T-helper 2 cell treated with Interferon-gamma antibody and Interleukin-4, amounts not matched to agents 5 μg/mL and 100 μg/mL, for 36 hours (primary cell): ENCODE measurements at regions not wholly inside any gene's neighbourhood (a gene's known extent, or its start where the extent isn't known, plus 50 kb on each side); places are given as distances from the start of the nearest gene placed in this dataset.
"Not testable (repeated sequence)": the region's sequence is repeated elsewhere in the genome, so short reads cannot be mapped to it uniquely, and the experiment has no call there.

Source experiments
- DNase-seq: peaks from one replicate; pipeline ENCODE4 v3.0.0; 2021; ENCODE audit warnings: low spot score
- H3K27ac Mint-ChIP-seq: one replicate; pipeline ENCODE4 v1.8.0; 2021; ENCODE audit warnings: mild to moderate bottlenecking, mixed read lengths
- H3K27me3 Mint-ChIP-seq: one replicate; pipeline ENCODE4 v1.8.0; 2021; ENCODE audit warnings: low read depth, mixed read lengths
- H3K36me3 Mint-ChIP-seq: one replicate; pipeline ENCODE4 v1.8.0; 2021; ENCODE audit warnings: low read depth, mixed read lengths
- H3K4me1 Mint-ChIP-seq: one replicate; pipeline ENCODE4 v1.8.0; 2021; ENCODE audit warnings: low read depth, mixed read lengths
- H3K4me3 Mint-ChIP-seq: one replicate; pipeline ENCODE4 v1.8.0; 2022; ENCODE audit warnings: mild to moderate bottlenecking, moderate library complexity, mixed read lengths
- H3K9me3 Mint-ChIP-seq: one replicate; pipeline ENCODE4 v1.8.0; 2021; ENCODE audit warnings: mixed read lengths

DNA sequence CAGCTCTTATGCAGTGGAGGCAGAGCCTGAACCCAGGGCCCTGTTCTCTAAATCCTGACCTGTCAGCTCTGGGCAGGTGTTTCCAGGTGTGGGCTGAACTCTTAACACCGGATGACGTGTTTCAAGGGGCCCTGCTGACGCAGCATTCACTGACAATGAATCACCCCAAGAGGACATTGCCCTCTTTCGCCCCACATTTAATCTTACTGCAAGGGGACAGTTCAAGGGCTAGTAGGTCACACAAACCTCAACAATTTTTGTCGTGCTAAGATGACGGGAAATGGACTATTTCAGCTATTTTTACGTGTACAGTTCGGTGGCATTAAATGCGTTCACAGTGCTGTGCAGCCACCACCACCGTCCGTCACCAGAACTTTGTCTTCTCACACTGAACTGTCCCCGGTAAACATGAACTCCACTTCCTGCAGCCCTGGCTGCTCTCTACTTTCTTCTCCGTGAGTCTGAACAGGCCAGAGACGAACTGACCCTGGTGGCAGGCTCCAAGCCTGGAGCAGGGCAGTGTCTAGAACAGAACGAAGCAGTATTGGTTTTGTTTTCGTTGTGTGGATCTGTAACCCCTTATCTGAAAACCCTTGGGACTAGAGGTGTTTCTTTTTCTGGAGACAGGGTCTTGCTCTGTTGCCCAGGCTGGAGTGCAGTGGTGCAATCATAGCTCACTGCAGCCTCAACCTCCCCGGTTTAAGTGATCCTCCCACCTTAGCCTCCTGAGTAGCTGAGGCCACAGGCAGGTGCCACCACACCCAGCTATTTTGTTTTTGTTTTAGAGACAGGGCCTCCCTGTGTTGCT lies 88.4 kb upstream of the CIBAR2 start:
- DNase-seq = no peak
- no peaks in the 10 kb centered on the region for H3K4me1 Mint-ChIP-seq
- no peak overlapping the region for H3K27ac Mint-ChIP-seq
- no peak overlapping the region for H3K4me3 Mint-ChIP-seq
- H3K36me3 Mint-ChIP-seq = no peaks in the 10 kb centered on the region
- H3K27me3 Mint-ChIP-seq = no peaks in the 10 kb centered on the region
- H3K9me3 Mint-ChIP-seq = no peaks in the 10 kb centered on the region

GRCh38 chr16:85201574-85201973 lies 89.3 kb upstream of the CIBAR2 start:
- H3K4me1 Mint-ChIP-seq = no peaks in the 10 kb centered on the region

DNA sequence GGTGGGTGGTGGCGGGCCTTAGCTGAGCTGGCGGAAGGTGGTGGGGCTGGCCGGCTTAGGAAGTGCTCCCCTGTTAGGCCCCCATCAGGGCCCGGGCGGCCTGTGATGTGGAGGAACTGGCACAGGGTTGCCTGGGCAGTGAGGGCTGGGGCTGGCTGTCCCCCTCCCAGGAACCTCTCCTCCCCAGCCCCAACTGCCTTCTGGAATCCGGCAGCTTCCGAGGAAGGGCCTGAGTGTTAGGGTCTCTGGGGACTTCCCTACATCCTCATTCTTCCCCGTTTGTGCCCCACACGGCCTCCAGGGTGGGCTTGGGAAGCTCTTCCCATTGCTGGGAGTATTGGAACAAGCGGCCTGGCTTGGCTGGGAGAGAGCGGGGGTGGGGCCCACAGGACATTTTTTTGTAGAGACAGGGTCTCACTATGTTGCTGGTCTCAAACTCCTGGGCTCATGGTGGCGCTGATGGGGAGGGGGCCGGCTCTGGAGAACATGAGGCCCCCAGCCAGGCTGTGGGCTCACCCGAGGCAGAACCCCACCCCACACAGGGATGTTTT lies 89.9 kb upstream of the CIBAR2 start:
- Mint-ChIP-seq H3K4me3 (no peak overlapping the region), H3K27me3 (no peaks in the 10 kb centered on the region), H3K27ac (no peak overlapping the region), H3K4me1 (no peaks in the 10 kb centered on the region), H3K36me3 (no peaks in the 10 kb centered on the region), H3K9me3 (no peaks in the 10 kb centered on the region)
- DNase-seq = no peak

More at GRCh38 chr16:85201574-85201973, 89.3 kb upstream of the CIBAR2 start:
- Mint-ChIP-seq H3K36me3 (no peaks in the 10 kb centered on the region), H3K27me3 (no peaks in the 10 kb centered on the region), H3K9me3 (no peaks in the 10 kb centered on the region), H3K4me3 (no peak overlapping the region), H3K27ac (no peak overlapping the region)
- DNase-seq = no peak

- Mint-ChIP-seq H3K4me1 (no peaks in the 10 kb centered on the region), H3K36me3 (no peaks in the 10 kb centered on the region), H3K27ac (no peak overlapping the region), H3K4me3 (no peak overlapping the region), H3K9me3 (no peaks in the 10 kb centered on the region), H3K27me3 (no peaks in the 10 kb centered on the region)
- DNase-seq = no peak
Observed at GRCh38 chr16:85202631-85203461, 90.6 kb upstream of the CIBAR2 start.

DNA sequence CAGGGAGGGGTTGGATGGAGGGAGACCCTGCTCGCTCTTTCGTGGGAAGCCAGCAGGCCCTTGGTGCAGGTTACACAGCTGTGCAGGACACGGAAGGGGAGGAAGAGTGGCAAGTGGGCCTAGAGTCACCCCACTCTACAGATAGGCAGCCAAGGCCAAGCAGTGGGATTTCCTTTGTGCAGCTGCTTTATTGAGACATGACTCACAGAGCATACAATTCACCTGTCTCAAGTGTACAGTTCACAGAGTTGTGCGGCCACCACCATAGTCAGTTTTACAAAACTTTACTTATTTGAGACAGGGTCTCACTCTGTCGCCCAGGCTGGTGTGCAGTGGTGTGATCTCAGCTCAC lies 91.2 kb upstream of the CIBAR2 start:
- H3K27ac Mint-ChIP-seq = no peak overlapping the region

DNA sequence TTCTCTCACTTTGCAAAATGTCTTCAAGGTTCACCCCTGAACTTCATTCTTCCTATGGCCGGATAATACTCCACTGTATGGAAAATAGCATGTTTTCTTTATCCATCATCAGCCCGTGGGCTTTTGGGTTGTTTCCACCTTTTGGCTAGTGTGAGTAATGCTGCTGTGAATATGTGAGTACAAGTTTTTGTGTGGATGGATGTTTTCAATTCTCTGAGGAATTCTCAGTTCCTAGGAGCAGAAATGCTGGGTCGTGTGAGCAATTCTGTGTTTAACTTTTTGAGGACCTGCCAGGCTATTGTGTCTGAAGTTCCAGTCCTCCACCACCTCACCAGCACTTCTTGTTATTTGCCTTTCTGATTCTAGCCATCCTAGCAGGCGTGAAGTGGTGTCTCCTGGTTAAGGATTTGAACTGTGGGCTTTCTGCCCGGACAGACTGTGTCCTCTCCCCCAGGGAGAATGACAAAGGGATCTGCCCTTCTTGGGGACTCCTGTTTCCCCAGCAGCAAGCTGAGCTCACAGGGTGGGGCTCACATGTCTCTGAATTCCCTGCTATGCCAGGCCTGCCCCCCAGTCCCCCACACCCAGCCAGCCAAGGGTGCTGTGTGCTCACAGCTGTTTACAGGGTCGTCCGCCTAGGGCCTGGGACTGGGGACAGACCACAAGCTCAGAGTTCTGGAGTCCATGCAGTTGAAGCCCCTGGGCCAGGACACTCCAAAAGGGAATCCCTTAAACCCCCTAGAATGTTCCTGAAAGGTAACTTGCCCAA lies 92.2 kb upstream of the CIBAR2 start:
- Mint-ChIP-seq H3K27me3 (no peaks in the 10 kb centered on the region), H3K4me3 (no peak overlapping the region), H3K4me1 (no peaks in the 10 kb centered on the region), H3K27ac (no peak overlapping the region), H3K36me3 (no peaks in the 10 kb centered on the region), H3K9me3 (peaks cover 3% of the 10 kb centered on the region)
- no peak for DNase-seq

More for the DNA sequence above, 91.2 kb upstream of the CIBAR2 start:
- no peak overlapping the region for H3K4me3 Mint-ChIP-seq
- H3K9me3 Mint-ChIP-seq = no peaks in the 10 kb centered on the region
- no peak for DNase-seq
- no peaks in the 10 kb centered on the region for H3K36me3 Mint-ChIP-seq
- H3K4me1 Mint-ChIP-seq = no peaks in the 10 kb centered on the region
- no peaks in the 10 kb centered on the region for H3K27me3 Mint-ChIP-seq

DNA sequence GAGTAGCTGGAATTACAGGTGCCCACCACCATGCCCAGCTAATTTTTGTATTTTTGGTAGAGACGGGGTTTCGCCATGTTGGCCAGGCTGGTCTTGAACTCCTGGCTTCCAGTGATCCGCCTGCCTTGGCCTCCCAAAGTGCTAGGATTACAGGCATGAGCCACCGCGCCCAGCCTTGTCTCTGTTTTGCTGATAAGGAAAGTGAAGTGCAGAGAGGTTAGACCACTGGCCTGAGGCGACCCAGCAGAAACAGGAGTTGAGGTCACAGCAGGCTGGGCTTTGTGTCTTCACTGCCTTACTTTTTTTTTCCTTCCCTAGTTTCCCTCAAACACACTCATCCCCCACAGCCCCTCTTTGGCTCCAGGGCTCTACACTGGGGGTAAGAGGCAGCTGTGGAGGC lies 93.0 kb upstream of the CIBAR2 start:
- H3K9me3 Mint-ChIP-seq, H3K36me3 Mint-ChIP-seq, DNase-seq, H3K4me3 Mint-ChIP-seq, H3K27me3 Mint-ChIP-seq, H3K27ac Mint-ChIP-seq, H3K4me1 Mint-ChIP-seq: not testable (repeated sequence)

DNA sequence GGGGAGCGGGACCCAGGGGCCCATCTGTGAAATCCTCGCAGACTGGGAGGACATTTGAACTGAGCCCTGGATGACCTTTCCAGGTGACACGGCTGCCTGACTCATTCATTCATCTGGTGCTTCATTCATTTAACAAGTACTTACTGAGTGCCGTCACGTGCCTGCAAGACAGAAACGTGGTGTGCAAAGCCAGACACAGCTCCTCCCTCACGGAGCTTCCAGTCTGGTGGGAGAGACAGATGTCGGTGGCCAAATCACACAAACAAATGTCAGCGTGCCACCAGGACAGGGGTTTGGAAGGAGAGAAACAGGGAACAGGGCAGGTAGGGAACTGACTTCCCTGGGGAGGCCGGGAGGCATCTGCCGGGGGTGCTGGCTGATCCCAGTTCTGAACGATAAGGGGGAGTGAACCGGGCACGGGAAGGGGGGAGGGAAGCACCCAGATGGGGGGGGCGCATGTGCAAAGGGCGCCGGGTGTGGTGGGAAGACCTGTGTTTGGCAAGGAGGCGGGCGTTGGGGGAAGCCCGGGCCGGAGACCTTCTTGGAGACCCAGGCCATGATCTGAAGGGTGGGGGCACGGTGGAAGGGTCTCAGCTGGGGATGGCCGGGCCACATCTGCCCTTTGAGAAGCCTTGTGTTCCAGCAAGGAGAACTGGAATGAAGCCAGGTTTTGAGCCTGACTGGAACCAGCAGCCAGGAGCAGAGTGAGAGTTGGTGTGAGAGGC lies 93.6 kb upstream of the CIBAR2 start:
- Mint-ChIP-seq H3K9me3 (peaks cover 3% of the 10 kb centered on the region), H3K27me3 (no peaks in the 10 kb centered on the region), H3K27ac (no peak overlapping the region), H3K4me3 (no peak overlapping the region), H3K4me1 (no peaks in the 10 kb centered on the region), H3K36me3 (no peaks in the 10 kb centered on the region)
- no peak for DNase-seq

DNA sequence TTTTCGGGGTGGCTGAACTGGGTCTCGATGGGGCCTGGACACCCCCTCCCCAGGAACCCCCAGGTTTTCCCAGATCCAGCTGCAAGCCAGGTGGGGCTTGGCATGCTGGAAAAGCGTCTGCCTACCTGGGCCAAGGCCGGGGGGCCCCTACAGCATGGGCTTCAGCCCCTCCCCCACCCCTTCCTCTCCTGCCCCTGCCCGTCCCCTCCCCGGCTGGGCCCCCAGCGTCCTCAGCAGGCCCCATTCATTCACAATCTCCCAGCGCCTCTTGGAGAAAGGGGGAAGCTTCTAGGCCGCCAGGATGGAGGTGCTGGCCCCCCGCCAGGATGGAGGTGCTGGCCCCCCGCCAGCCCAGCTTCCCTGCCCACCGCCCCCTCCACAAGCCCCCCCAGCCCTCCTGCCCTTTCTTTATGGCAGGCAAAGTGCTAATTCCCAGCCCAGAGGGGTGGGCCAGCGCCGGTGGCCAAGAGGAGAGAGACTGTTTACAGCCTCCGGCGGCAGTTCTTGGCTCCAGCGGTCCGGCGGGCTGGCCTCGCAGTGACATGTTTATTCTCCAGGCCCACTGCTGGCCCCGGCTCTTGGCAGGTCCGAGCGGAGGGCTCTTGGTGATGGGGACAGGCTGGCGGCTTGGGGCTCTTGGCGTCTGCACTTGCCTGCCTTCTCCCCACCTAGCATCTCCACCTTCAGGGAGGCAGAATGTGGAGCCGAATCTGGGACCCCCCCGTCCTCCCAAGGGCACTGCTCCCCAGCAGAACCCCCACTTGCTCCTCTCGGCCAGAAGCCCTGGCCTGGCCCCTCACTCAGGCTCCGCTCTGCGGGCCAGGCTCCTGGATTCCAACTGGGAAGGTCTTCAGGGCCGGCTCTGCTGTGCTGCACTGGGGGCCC lies 94.4 kb upstream of the CIBAR2 start:
- Mint-ChIP-seq H3K27me3 (no peaks in the 10 kb centered on the region), H3K4me3 (no peak overlapping the region), H3K36me3 (no peaks in the 10 kb centered on the region), H3K27ac (no peak overlapping the region), H3K9me3 (peaks cover 3% of the 10 kb centered on the region), H3K4me1 (no peaks in the 10 kb centered on the region)
- no peak for DNase-seq

GRCh38 chr16:85207357-85207921 lies 95.2 kb upstream of the CIBAR2 start:
- H3K4me1 Mint-ChIP-seq = no peaks in the 10 kb centered on the region
- H3K27ac Mint-ChIP-seq = no peak overlapping the region
- no peak overlapping the region for H3K4me3 Mint-ChIP-seq
- no peaks in the 10 kb centered on the region for H3K36me3 Mint-ChIP-seq
- no peak for DNase-seq
- H3K9me3 Mint-ChIP-seq = peaks cover 3% of the 10 kb centered on the region
- no peaks in the 10 kb centered on the region for H3K27me3 Mint-ChIP-seq

DNA sequence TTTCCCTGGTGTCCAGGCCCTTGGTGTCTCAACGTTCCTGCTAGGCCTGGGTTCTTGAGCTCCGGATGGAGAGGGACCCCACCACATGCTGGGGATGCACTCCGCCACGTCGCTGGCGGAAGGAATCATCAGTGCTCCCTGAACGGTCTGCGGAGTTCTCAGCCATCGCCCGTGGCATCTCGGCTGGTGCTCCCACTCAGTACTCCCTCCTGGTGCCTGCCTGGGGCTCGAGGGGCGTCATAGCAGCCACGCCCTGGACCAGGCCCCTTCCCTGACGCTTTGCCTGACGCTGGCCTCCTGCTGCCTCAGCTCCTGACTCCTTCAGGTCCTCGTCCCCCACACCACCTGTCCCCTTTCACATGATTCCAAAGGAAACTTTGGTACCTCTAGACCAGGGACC lies 95.9 kb upstream of the CIBAR2 start:
- no peak overlapping the region for H3K27ac Mint-ChIP-seq
- no peaks in the 10 kb centered on the region for H3K36me3 Mint-ChIP-seq
- H3K27me3 Mint-ChIP-seq = no peaks in the 10 kb centered on the region

DNA sequence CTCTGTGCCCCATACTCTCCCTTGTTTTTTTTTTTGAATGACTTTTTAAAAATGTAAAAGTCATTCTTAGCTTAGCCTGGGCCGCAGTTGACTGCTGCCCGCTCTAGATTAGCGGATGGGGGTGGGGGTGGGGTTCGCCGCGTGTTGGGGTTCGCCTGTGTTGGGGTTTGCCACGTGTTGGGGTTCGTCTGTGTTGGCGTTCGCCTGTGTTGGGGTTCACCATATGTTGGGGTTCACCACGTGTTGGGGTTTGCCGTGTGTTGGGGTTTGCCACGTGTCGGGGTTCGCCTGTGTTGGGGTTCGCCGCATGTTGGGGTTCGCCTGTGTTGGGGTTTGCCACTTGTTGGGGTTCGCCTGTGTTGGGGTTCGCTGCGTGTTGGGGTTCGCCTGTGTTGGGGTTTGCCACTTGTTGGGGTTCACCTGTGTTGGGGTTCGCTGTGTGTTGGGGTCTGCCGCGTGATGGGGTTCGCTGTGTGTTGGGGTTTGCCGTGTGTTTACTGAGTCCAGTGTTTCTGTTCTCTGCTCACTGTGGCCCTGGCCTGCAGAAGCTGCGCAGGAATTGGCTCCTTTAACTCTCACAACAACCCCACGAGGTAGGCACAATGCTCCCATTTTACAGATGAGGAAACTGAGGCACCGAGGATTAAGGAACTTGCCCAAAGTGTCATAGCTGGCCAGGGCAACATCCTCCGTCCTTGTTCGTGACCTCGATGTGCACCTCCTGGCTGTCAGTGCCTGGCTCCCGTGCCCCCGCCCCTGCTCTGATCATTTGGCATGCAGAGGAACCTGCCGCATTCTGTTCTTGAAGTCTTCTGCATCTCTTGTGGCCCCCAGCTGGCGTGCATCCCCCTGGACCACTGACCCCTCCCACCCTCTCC lies 96.6 kb upstream of the CIBAR2 start:
- no peaks in the 10 kb centered on the region for H3K27me3 Mint-ChIP-seq
- no peak for DNase-seq
- H3K36me3 Mint-ChIP-seq = no peaks in the 10 kb centered on the region
- no peak overlapping the region for H3K4me3 Mint-ChIP-seq
- H3K9me3 Mint-ChIP-seq = peaks cover 3% of the 10 kb centered on the region
- no peaks in the 10 kb centered on the region for H3K4me1 Mint-ChIP-seq
- no peak overlapping the region for H3K27ac Mint-ChIP-seq

More for the DNA sequence above, 95.9 kb upstream of the CIBAR2 start:
- no peak for DNase-seq
- Mint-ChIP-seq H3K4me1 (no peaks in the 10 kb centered on the region), H3K9me3 (peaks cover 3% of the 10 kb centered on the region), H3K4me3 (no peak overlapping the region)
